Endodermal cell (in vitro differentiated cells): ENCODE measurements at regions not wholly inside any gene's neighbourhood (a gene's known extent, or its start where the extent isn't known, plus 50 kb on each side); places are given as distances from the start of the nearest gene placed in this dataset.

ENCODE experiments used
- DNase-seq: peaks from one replicate; pipeline ENCODE4 v3.0.0-alpha.2; 2017
- H3K27ac ChIP-seq: 2 replicates; pipeline ENCODE4 v1.5.1; 2013; ENCODE audit warnings: mild to moderate bottlenecking, low read depth, low read length, moderate library complexity
- H3K27me3 ChIP-seq: 2 replicates; pipeline ENCODE4 v1.6.1; 2013; ENCODE audit warnings: mild to moderate bottlenecking, low read length, moderate library complexity; ENCODE audit not compliant: insufficient read depth, control insufficient read depth, poor library complexity, severe bottlenecking
- H3K36me3 ChIP-seq: 2 replicates; pipeline ENCODE4 v1.7.0; 2013; ENCODE audit warnings: mild to moderate bottlenecking, low read length, moderate library complexity; ENCODE audit not compliant: control insufficient read depth, insufficient read depth
- H3K4me1 ChIP-seq: one replicate; pipeline ENCODE4 v1.7.0; 2013; ENCODE audit warnings: low read length; ENCODE audit not compliant: control insufficient read depth, insufficient read depth
- H3K4me3 ChIP-seq: 2 replicates; pipeline ENCODE4 v1.5.1; 2013; ENCODE audit warnings: mild to moderate bottlenecking, low read length, moderate library complexity
- H3K9ac ChIP-seq: 2 replicates; pipeline ENCODE4 v1.6.1; 2013; ENCODE audit warnings: mild to moderate bottlenecking, low read length, moderate library complexity; ENCODE audit not compliant: poor library complexity, severe bottlenecking; ENCODE audit errors: extremely low read depth
- H3K9me3 ChIP-seq: 2 replicates; pipeline ENCODE4 v1.6.1; 2013; ENCODE audit warnings: mild to moderate bottlenecking, low read length, moderate library complexity; ENCODE audit not compliant: control insufficient read depth
- H3K27ac Mint-ChIP-seq: 2 replicates; pipeline ENCODE4 v1.8.0; 2020; ENCODE audit warnings: mixed read lengths
- H3K27me3 Mint-ChIP-seq: 2 replicates; pipeline ENCODE4 v1.8.0; 2021; ENCODE audit warnings: mild to moderate bottlenecking, mixed read lengths; ENCODE audit not compliant: insufficient read depth
- H3K36me3 Mint-ChIP-seq: 2 replicates; pipeline ENCODE4 v1.8.0; 2020; ENCODE audit warnings: low read depth, mixed read lengths
- H3K4me1 Mint-ChIP-seq: 2 replicates; pipeline ENCODE4 v1.8.0; 2020; ENCODE audit warnings: mixed read lengths
- H3K4me3 Mint-ChIP-seq: 2 replicates; pipeline ENCODE4 v1.8.0; 2020; ENCODE audit warnings: mild to moderate bottlenecking, moderate library complexity, mixed read lengths
- H3K9me3 Mint-ChIP-seq: 2 replicates; pipeline ENCODE4 v1.8.0; 2020; ENCODE audit warnings: mild to moderate bottlenecking, mixed read lengths
- WGBS, 2 experiments: methylation state at CpG; one replicate each; pipeline versions ENCODE4 v1.1.5 to v1.1.7; 2013; ENCODE audit warnings: missing lambda C conversion rate in 2 of 2, mixed read lengths in 1 of 2; ENCODE audit not compliant: insufficient coverage in 1 of 2, insufficient read length in 1 of 2; 5-methylcytosine and 5-hydroxymethylcytosine counted together
- TF ChIP-seq, protein P1 (sequence below): fragments of 200-600 bp; sonication (generic); conservative IDR thresholded peaks from 2 replicates; pipeline ENCODE4 v1.5.0; 2021; ENCODE audit warnings: antibody characterized with exemption, mild to moderate bottlenecking

DNA sequence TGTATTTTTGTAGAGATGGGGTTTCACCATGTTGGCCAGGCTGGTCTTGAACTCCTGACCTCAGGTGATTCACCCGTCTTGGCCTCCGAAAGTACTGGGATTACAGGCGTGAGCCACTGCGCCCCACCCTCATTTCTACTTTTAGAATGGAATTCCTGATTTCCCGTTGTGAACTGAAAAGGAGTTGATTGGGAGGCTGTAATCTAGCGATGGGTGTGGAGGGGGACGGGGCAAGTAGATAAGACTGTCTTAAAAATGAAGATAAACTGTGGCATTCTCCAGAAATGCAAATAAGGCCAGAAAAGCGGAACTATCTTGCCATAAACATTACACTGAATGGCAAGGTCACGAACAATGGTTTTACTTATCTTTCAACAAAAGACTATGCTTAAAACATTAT is 135.4 kb downstream of the TRIB2 start:
- no peaks in the 10 kb centered on the region for H3K36me3 ChIP-seq

DNA sequence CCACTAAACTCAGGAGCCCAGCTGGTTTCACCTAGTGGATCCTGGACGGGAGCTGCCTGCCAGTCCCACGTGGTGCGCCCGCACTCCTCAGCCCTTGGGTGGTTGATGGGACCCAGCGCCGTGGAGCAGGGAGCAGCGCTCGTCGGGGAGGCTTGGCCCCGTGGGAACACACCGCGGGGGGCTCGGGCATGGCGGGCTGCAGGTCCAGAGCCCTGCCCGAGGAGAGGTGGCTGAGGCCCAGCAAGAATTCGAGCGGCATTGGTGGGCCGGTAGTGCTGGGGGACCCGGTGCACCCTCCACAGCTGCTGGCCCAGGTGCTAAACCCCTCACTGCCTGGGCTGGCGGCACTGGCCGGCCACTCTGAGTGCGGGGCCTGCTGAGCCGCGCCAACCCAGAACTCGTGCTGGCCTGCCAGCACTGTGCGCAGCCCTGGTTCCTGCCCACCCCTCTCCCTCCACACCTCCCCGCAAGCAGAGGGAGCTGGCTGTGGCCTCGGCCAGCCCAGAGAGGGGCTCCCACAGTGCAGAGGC is 137.3 kb downstream of the TRIB2 start:
- no peaks in the 10 kb centered on the region for H3K27me3 ChIP-seq
- DNase-seq: no peak
- H3K36me3 ChIP-seq: no peaks in the 10 kb centered on the region
- H3K4me1 Mint-ChIP-seq: no peaks in the 10 kb centered on the region
- no peak overlapping the region for H3K9ac ChIP-seq
- no peak overlapping the region for H3K27ac Mint-ChIP-seq
- TF ChIP-seq, protein P1, sequence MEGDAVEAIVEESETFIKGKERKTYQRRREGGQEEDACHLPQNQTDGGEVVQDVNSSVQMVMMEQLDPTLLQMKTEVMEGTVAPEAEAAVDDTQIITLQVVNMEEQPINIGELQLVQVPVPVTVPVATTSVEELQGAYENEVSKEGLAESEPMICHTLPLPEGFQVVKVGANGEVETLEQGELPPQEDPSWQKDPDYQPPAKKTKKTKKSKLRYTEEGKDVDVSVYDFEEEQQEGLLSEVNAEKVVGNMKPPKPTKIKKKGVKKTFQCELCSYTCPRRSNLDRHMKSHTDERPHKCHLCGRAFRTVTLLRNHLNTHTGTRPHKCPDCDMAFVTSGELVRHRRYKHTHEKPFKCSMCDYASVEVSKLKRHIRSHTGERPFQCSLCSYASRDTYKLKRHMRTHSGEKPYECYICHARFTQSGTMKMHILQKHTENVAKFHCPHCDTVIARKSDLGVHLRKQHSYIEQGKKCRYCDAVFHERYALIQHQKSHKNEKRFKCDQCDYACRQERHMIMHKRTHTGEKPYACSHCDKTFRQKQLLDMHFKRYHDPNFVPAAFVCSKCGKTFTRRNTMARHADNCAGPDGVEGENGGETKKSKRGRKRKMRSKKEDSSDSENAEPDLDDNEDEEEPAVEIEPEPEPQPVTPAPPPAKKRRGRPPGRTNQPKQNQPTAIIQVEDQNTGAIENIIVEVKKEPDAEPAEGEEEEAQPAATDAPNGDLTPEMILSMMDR: no peak
- no peaks in the 10 kb centered on the region for H3K9me3 ChIP-seq
- no peak overlapping the region for H3K4me3 Mint-ChIP-seq
- no peaks in the 10 kb centered on the region for H3K36me3 Mint-ChIP-seq
- H3K9me3 Mint-ChIP-seq: peaks cover 27% of the 10 kb centered on the region
- H3K4me3 ChIP-seq: no peak overlapping the region
- 94 to 95% methylated on average over 11 to 28 of the region's 28 CpGs for WGBS, 2 experiments
- H3K27me3 Mint-ChIP-seq: no peaks in the 10 kb centered on the region
- no peak overlapping the region for H3K27ac ChIP-seq
- H3K4me1 ChIP-seq: no peaks in the 10 kb centered on the region

More for the DNA sequence above, 135.4 kb downstream of the TRIB2 start:
- H3K27me3 ChIP-seq: no peaks in the 10 kb centered on the region
- no peak overlapping the region for H3K4me3 ChIP-seq
- H3K27ac ChIP-seq: no peak overlapping the region
- WGBS, 2 experiments: 92 to 93% methylated on average over 6 to 9 of the region's 9 CpGs
- TF ChIP-seq, protein P1: no peak
- H3K4me1 ChIP-seq: no peaks in the 10 kb centered on the region
- H3K36me3 Mint-ChIP-seq: no peaks in the 10 kb centered on the region
- no peak overlapping the region for H3K9ac ChIP-seq
- H3K4me1 Mint-ChIP-seq: no peaks in the 10 kb centered on the region
- no peaks in the 10 kb centered on the region for H3K27me3 Mint-ChIP-seq
- no peak overlapping the region for H3K27ac Mint-ChIP-seq
- peaks cover 27% of the 10 kb centered on the region for H3K9me3 Mint-ChIP-seq
- DNase-seq: no peak
- no peaks in the 10 kb centered on the region for H3K9me3 ChIP-seq
- no peak overlapping the region for H3K4me3 Mint-ChIP-seq

DNA sequence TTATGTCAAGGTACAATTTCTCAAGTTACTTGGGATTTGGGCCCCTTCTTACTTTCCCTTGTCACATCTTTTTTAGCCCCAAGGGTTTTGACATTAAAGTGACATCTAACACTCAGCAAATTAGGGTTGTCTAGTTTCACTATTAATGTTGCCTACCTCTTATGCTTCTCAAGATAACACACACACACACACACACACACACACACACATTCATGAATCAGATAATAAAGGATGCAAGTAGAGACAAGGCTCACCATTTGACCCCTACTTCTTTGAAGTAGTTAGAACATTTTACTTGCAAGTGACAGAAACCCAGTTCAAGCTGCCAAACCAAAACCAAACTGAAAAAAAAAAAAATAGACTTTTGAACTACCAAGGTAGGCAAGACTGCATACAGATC is 138.8 kb downstream of the TRIB2 start:
- Histone ChIP-seq H3K4me1 (no peaks in the 10 kb centered on the region), H3K27me3 (no peaks in the 10 kb centered on the region), H3K4me3 (no peak overlapping the region), H3K36me3 (no peaks in the 10 kb centered on the region), H3K9me3 (peaks cover 8% of the 10 kb centered on the region), H3K27ac (no peak overlapping the region), H3K9ac (no peak overlapping the region)
- no peak for DNase-seq
- no peaks in the 10 kb centered on the region for H3K36me3 Mint-ChIP-seq
- H3K4me3 Mint-ChIP-seq: no peak overlapping the region
- no peaks in the 10 kb centered on the region for H3K4me1 Mint-ChIP-seq
- H3K27ac Mint-ChIP-seq: no peak overlapping the region
- peaks cover 27% of the 10 kb centered on the region for H3K9me3 Mint-ChIP-seq
- TF ChIP-seq, protein P1: no peak
- no peaks in the 10 kb centered on the region for H3K27me3 Mint-ChIP-seq
